ENCODE measurements at regions not wholly inside any gene's neighbourhood (a gene's known extent, or its start where the extent isn't known, plus 50 kb on each side); places are given as distances from the start of the nearest gene placed in this dataset.
A peak's percentile ranks its signal among the peaks of the same experiment; 100 is the strongest.
"Not testable (repeated sequence)": the region's sequence is repeated elsewhere in the genome, so short reads cannot be mapped to it uniquely, and the experiment has no call there.

- intact Hi-C loops (cut with DNase I); DNase-seq: not testable (repeated sequence)
Observed at GRCh38 chr9:61523897-61524620, 334.2 kb downstream of the SPATA31A7 start.

- DNase-seq; intact Hi-C loops (cut with DNase I): not testable (repeated sequence)
Observed at GRCh38 chr9:61525629-61526028, 335.8 kb downstream of the SPATA31A7 start.

- DNase-seq = peak in 2 of 42 donors; percentile 1 to 5
- intact Hi-C loops (cut with DNase I) = not testable (repeated sequence)
Observed at GRCh38 chr9:61550101-61550748, 360.4 kb downstream of the SPATA31A7 start.

- DNase-seq; intact Hi-C loops (cut with DNase I): not testable (repeated sequence)
Observed at GRCh38 chr9:61571403-61572127, 381.7 kb downstream of the SPATA31A7 start.

- not testable (repeated sequence) for DNase-seq
Observed at GRCh38 chr9:61572364-61572763, 382.5 kb downstream of the SPATA31A7 start.

GRCh38 chr9:61573432-61573831 is 383.6 kb downstream of the SPATA31A7 start:
- peak in 5 of 42 donors; percentile 4 to 48 (median 37) for DNase-seq
- intact Hi-C loops (cut with DNase I) = not testable (repeated sequence)

More at GRCh38 chr9:61572364-61572763, 382.5 kb downstream of the SPATA31A7 start:
- intact Hi-C loops (cut with DNase I) = not testable (repeated sequence)
